ENCODE measurements at regions not wholly inside any gene's neighbourhood (a gene's known extent, or its start where the extent isn't known, plus 50 kb on each side); places are given as distances from the start of the nearest gene placed in this dataset.

- no peak for FAIRE-seq
- no peak overlapping the region for H3K4me3 ChIP-seq
- WGBS, 2 donors: 51 to 68% methylated on average over 4 of the region's 4 CpGs
These were observed 500.4 kb upstream of the PSMD7 start for GRCh38 chr16:73796241-73796640.

GRCh38 chr16:73794994-73795393 lies 501.6 kb upstream of the PSMD7 start:
- peaks cover 0 to 5% (median 0%) of the 10 kb centered on the region in 4 donors for H3K27me3 ChIP-seq
- DNase-seq (no peak), ATAC-seq (peak in 1 of 4 donors; percentile 29), FAIRE-seq (no peak)
- no peaks in the 10 kb centered on the region for H3K9me3 ChIP-seq
- no peak for TF ChIP-seq CTCF (IDR thresholded peaks at IDR 0.05)
- H3K4me1 ChIP-seq: no peaks in the 10 kb centered on the region
- H3K36me3 ChIP-seq: no peaks in the 10 kb centered on the region
- intact Hi-C loops (cut with DNase I): no loop called here
- WGBS, 2 donors: 62 to 65% methylated on average over 3 of the region's 3 CpGs
- no peak overlapping the region for H3K4me3 ChIP-seq
- H3K27ac ChIP-seq: no peak overlapping the region

More at GRCh38 chr16:73796241-73796640, 500.4 kb upstream of the PSMD7 start:
- peaks cover 0 to 5% (median 0%) of the 10 kb centered on the region in 4 donors for H3K27me3 ChIP-seq
- no peak overlapping the region for H3K27ac ChIP-seq
- H3K9me3 ChIP-seq: no peaks in the 10 kb centered on the region
- TF ChIP-seq CTCF (IDR thresholded peaks at IDR 0.05): no peak
- no peaks in the 10 kb centered on the region for H3K36me3 ChIP-seq
- no peaks in the 10 kb centered on the region for H3K4me1 ChIP-seq
- ATAC-seq (no peak), DNase-seq (no peak)
- intact Hi-C loops (cut with DNase I): no loop called here

- FAIRE-seq (no peak), ATAC-seq (no peak), DNase-seq (no peak)
- WGBS, 2 donors: 46 to 58% methylated on average over 11 of the region's 11 CpGs
- Histone ChIP-seq H3K36me3 (no peaks in the 10 kb centered on the region), H3K27ac (no peak overlapping the region), H3K4me1 (no peaks in the 10 kb centered on the region), H3K4me3 (no peak overlapping the region), H3K27me3 (peaks cover 0 to 5% (median 0%) of the 10 kb centered on the region in 4 donors), H3K9me3 (no peaks in the 10 kb centered on the region)
- intact Hi-C loops (cut with DNase I): no loop called here
- no peak for TF ChIP-seq CTCF (IDR thresholded peaks at IDR 0.05)
These were observed 502.7 kb upstream of the PSMD7 start for GRCh38 chr16:73793871-73794437.

- Histone ChIP-seq H3K36me3 (no peaks in the 10 kb centered on the region), H3K27me3 (peaks cover 0 to 5% (median 0%) of the 10 kb centered on the region in 4 donors), H3K9me3 (no peaks in the 10 kb centered on the region), H3K4me1 (no peaks in the 10 kb centered on the region), H3K4me3 (no peak overlapping the region), H3K27ac (no peak overlapping the region)
- TF ChIP-seq CTCF (IDR thresholded peaks at IDR 0.05): no peak
- FAIRE-seq (no peak), DNase-seq (no peak), ATAC-seq (no peak)
- intact Hi-C loops (cut with DNase I): no loop called here
- WGBS, 2 donors: 61 to 62% methylated on average over 4 of the region's 4 CpGs
These were observed 503.4 kb upstream of the PSMD7 start for GRCh38 chr16:73793260-73793659.

GRCh38 chr16:73792199-73793020 lies 504.2 kb upstream of the PSMD7 start:
- no peaks in the 10 kb centered on the region for H3K36me3 ChIP-seq
- intact Hi-C loops (cut with DNase I): no loop called here
- H3K27ac ChIP-seq: no peak overlapping the region
- no peaks in the 10 kb centered on the region for H3K4me1 ChIP-seq
- WGBS, 2 donors: 60 to 66% methylated on average over 15 of the region's 15 CpGs
- DNase-seq (no peak), FAIRE-seq (no peak), ATAC-seq (no peak)
- no peaks in the 10 kb centered on the region for H3K9me3 ChIP-seq
- no peak for TF ChIP-seq CTCF (IDR thresholded peaks at IDR 0.05)
- H3K27me3 ChIP-seq: peaks cover 0 to 5% (median 0%) of the 10 kb centered on the region in 4 donors
- no peak overlapping the region for H3K4me3 ChIP-seq
